ENCODE measurements at regions not wholly inside any gene's neighbourhood (a gene's known extent, or its start where the extent isn't known, plus 50 kb on each side); places are given as distances from the start of the nearest gene placed in this dataset.

- no peak for TF ChIP-seq SPI1 (IDR thresholded peaks at IDR 0.05; ENCODE audit: low read depth, low read length)
- TF ChIP-seq TAF1 (IDR thresholded peaks at IDR 0.05; ENCODE audit: low read depth, low read length) = no peak
- no peak for TF ChIP-seq POLR2AphosphoS5 (IDR thresholded peaks at IDR 0.05; ENCODE audit: low read depth, low read length)
- TF ChIP-seq POLR2A (IDR thresholded peaks at IDR 0.05; ENCODE audit: low read depth, low read length) = no peak
These were observed 106.5 kb upstream of the SYT13 start for GRCh38 chr11:45392591-45393091.
